GM23248 (cell line): ENCODE measurements at regions not wholly inside any gene's neighbourhood (a gene's known extent, or its start where the extent isn't known, plus 50 kb on each side); places are given as distances from the start of the nearest gene placed in this dataset.

Source experiments
- DNase-seq: peaks from one replicate; pipeline ENCODE4 v3.0.0-alpha.2; 2015
- H2AFZ ChIP-seq: fragments of 200-600 bp; sonication (generic); 2 replicates; pipeline ENCODE4 v1.6.1; 2016; ENCODE audit warnings: antibody characterized with exemption
- H3F3A ChIP-seq: fragments of 200-600 bp; sonication (generic); 2 replicates; pipeline ENCODE4 v1.6.1; 2016; ENCODE audit warnings: mild to moderate bottlenecking, antibody characterized with exemption, mixed run types; ENCODE audit not compliant: insufficient read depth
- H3K27ac ChIP-seq: fragments of 200-600 bp; sonication (generic); 2 replicates; pipeline ENCODE4 v1.5.1; 2016; ENCODE audit warnings: mild to moderate bottlenecking
- H3K27me3 ChIP-seq: fragments of 200-600 bp; sonication (generic); replicated peaks from 2 replicates; pipeline ENCODE4 v1.6.1; 2016; ENCODE audit warnings: mild to moderate bottlenecking; ENCODE audit not compliant: insufficient read depth
- H3K36me3 ChIP-seq: fragments of 200-600 bp; sonication (generic); 2 replicates; pipeline ENCODE4 v1.6.1; 2016; ENCODE audit warnings: low read depth, mild to moderate bottlenecking
- H3K4me1 ChIP-seq: fragments of 200-600 bp; sonication (generic); 2 replicates; pipeline ENCODE4 v1.6.1; 2016; ENCODE audit warnings: mild to moderate bottlenecking; ENCODE audit not compliant: insufficient read depth
- H3K4me2 ChIP-seq: fragments of 200-600 bp; sonication (generic); one replicate; pipeline ENCODE4 v1.6.1; 2016; ENCODE audit warnings: mild to moderate bottlenecking; ENCODE audit not compliant: unreplicated experiment
- H3K4me3 ChIP-seq: fragments of 200-600 bp; sonication (generic); 2 replicates; pipeline ENCODE4 v1.5.1; 2016; ENCODE audit warnings: mild to moderate bottlenecking
- H3K79me2 ChIP-seq: fragments of 200-600 bp; sonication (generic); 2 replicates; pipeline ENCODE4 v1.6.1; 2016; ENCODE audit warnings: mild to moderate bottlenecking; ENCODE audit not compliant: insufficient read depth
- H3K9ac ChIP-seq: fragments of 200-600 bp; sonication (generic); 2 replicates; pipeline ENCODE4 v1.6.1; 2016; ENCODE audit warnings: mild to moderate bottlenecking
- H3K9me2 ChIP-seq: fragments of 200-600 bp; sonication (generic); 2 replicates; pipeline ENCODE4 v1.6.1; 2016; ENCODE audit warnings: mixed run types, mild to moderate bottlenecking, moderate library complexity; ENCODE audit not compliant: insufficient read depth
- H3K9me3 ChIP-seq: fragments of 200-600 bp; sonication (generic); one replicate; pipeline ENCODE4 v1.6.1; 2017; ENCODE audit warnings: low read depth
- H4K20me1 ChIP-seq: fragments of 200-600 bp; sonication (generic); 2 replicates; pipeline ENCODE4 v1.6.0; 2016; ENCODE audit not compliant: insufficient read depth
- EZH2 ChIP-seq: fragments of 200-600 bp; sonication (generic); IDR thresholded peaks from 2 replicates; pipeline ENCODE4 v1.6.1; 2018; ENCODE audit warnings: antibody characterized with exemption, mild to moderate bottlenecking; ENCODE audit not compliant: insufficient read depth, poor library complexity, severe bottlenecking
- EZH2phosphoT487 ChIP-seq: fragments of 200-600 bp; sonication (generic); IDR thresholded peaks from 2 replicates; pipeline ENCODE4 v1.6.1; 2018; ENCODE audit warnings: antibody characterized with exemption, moderate library complexity, mild to moderate bottlenecking, low read depth; ENCODE audit not compliant: insufficient read depth
- WGBS, 2 experiments: methylation state at CpG; one replicate each; pipeline ENCODE4 v1.1.6; 2015 to 2017; ENCODE audit warnings: low lambda C conversion rate in 2 of 2, low coverage in 1 of 2; ENCODE audit errors: missing lambda C conversion rate in 2 of 2; 5-methylcytosine and 5-hydroxymethylcytosine counted together
- in situ Hi-C: fragments of 300-500 bp; cut with MboI; formaldehyde crosslinking; loops from 2 replicates; pipeline ENCODE4 v1.15.0; 2020

DNA sequence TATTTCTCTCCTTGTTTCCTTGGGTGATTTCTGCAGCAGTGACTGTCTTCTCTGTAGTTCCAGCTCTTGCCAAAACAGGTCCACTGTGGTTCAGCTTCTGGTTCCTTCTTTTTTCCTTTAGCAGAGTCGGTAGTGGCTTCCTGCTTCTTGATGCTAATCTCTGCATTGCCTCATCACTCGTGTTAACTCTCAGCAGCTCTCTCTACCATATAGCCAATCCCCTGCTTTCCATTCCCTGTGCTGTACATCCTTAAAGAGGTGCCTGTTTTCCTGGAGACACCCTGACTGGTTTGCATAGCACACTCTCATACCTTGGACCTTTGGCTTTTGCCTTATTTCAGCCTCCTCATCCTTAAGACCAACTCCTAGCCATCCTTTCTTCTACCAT, 191.2 kb upstream of the LNX1 start:
- no peaks in the 10 kb centered on the region for H3K9me3 ChIP-seq
- H3K27me3 ChIP-seq = no peaks in the 10 kb centered on the region
- no peak overlapping the region for H3K9ac ChIP-seq
- no peak overlapping the region for H3K4me2 ChIP-seq
- DNase-seq = no peak
- no peaks in the 10 kb centered on the region for H3K79me2 ChIP-seq
- TF ChIP-seq EZH2phosphoT487 = no peak
- TF ChIP-seq EZH2 = no peak
- H4K20me1 ChIP-seq = no peaks in the 10 kb centered on the region
- no peaks in the 10 kb centered on the region for H3K9me2 ChIP-seq
- no peak overlapping the region for H2AFZ ChIP-seq
- H3K4me3 ChIP-seq = no peak overlapping the region
- no peaks in the 10 kb centered on the region for H3K36me3 ChIP-seq
- WGBS, 2 experiments = 90 to 95% methylated on average over 2 of the region's 2 CpGs
- peaks cover 34% of the 10 kb centered on the region for H3F3A ChIP-seq
- no peak overlapping the region for H3K27ac ChIP-seq
- peaks cover 35% of the 10 kb centered on the region for H3K4me1 ChIP-seq
- in situ Hi-C loops = no loop called here

GRCh38 chr4:53781629-53782457, 190.6 kb upstream of the LNX1 start:
- 77 to 82% methylated on average over 10 of the region's 10 CpGs for WGBS, 2 experiments
- Histone ChIP-seq H3K4me1 (peaks cover 36% of the 10 kb centered on the region), H2AFZ (no peak overlapping the region), H3K4me2 (no peak overlapping the region), H3K9me3 (no peaks in the 10 kb centered on the region), H3K27me3 (no peaks in the 10 kb centered on the region), H3K27ac (no peak overlapping the region), H4K20me1 (no peaks in the 10 kb centered on the region), H3K4me3 (no peak overlapping the region), H3K9ac (no peak overlapping the region), H3K79me2 (no peaks in the 10 kb centered on the region), H3F3A (peaks cover 41% of the 10 kb centered on the region), H3K9me2 (no peaks in the 10 kb centered on the region), H3K36me3 (no peaks in the 10 kb centered on the region)
- TF ChIP-seq EZH2 = no peak
- DNase-seq = no peak
- in situ Hi-C loops = no loop called here

- Histone ChIP-seq H3K4me2 (no peak overlapping the region), H3K27ac (0 out of 2 replicates have a peak overlapping the region, but pooled peaks have one; percentile 31), H3K9ac (no peak overlapping the region), H3F3A (peaks cover 39% of the 10 kb centered on the region), H3K9me2 (no peaks in the 10 kb centered on the region), H3K9me3 (no peaks in the 10 kb centered on the region), H3K4me3 (no peak overlapping the region), H3K36me3 (no peaks in the 10 kb centered on the region), H2AFZ (no peak overlapping the region), H3K27me3 (no peaks in the 10 kb centered on the region), H4K20me1 (no peaks in the 10 kb centered on the region), H3K79me2 (no peaks in the 10 kb centered on the region), H3K4me1 (peaks cover 33% of the 10 kb centered on the region)
- peak; percentile 77 for DNase-seq
- WGBS, 2 experiments = 59 to 62% methylated on average over 4 of the region's 4 CpGs
- TF ChIP-seq EZH2 (no peak), EZH2phosphoT487 (no peak)
- in situ Hi-C loops = no loop called here
Measured at GRCh38 chr4:53780736-53781400, 189.6 kb upstream of the LNX1 start.

GRCh38 chr4:53779025-53779424, 187.7 kb upstream of the LNX1 start:
- Histone ChIP-seq H3K4me2 (no peak overlapping the region), H4K20me1 (no peaks in the 10 kb centered on the region), H3F3A (peaks cover 39% of the 10 kb centered on the region), H3K9me3 (no peaks in the 10 kb centered on the region), H3K4me3 (no peak overlapping the region), H3K36me3 (no peaks in the 10 kb centered on the region), H3K27me3 (no peaks in the 10 kb centered on the region), H3K27ac (no peak overlapping the region), H3K9me2 (no peaks in the 10 kb centered on the region), H3K9ac (no peak overlapping the region), H3K4me1 (peaks cover 33% of the 10 kb centered on the region), H3K79me2 (no peaks in the 10 kb centered on the region), H2AFZ (no peak overlapping the region)
- WGBS, 2 experiments = 89% methylated on average over 3 of the region's 3 CpGs
- in situ Hi-C loops = no loop called here
- TF ChIP-seq EZH2phosphoT487 = no peak
- no peak for TF ChIP-seq EZH2
- DNase-seq = no peak
